Type B pancreatic cell (in vitro differentiated cells): ENCODE measurements at regions not wholly inside any gene's neighbourhood (a gene's known extent, or its start where the extent isn't known, plus 50 kb on each side); places are given as distances from the start of the nearest gene placed in this dataset.

Experiments
- DNase-seq: peaks from one replicate; pipeline ENCODE4 v3.0.0; 2021; ENCODE audit warnings: mixed read lengths; ENCODE audit not compliant: unreplicated experiment; ENCODE audit errors: extremely low spot score
- H3K27ac Mint-ChIP-seq: 2 replicates; pipeline ENCODE4 v1.8.0; 2021; ENCODE audit warnings: mild to moderate bottlenecking, mixed read lengths
- H3K27me3 Mint-ChIP-seq: 2 replicates; pipeline ENCODE4 v1.8.0; 2021; ENCODE audit warnings: mixed read lengths
- H3K36me3 Mint-ChIP-seq: 2 replicates; pipeline ENCODE4 v1.8.0; 2021; ENCODE audit warnings: mixed read lengths
- H3K4me1 Mint-ChIP-seq: one replicate; pipeline ENCODE4 v1.8.0; 2021; ENCODE audit warnings: mixed read lengths; ENCODE audit not compliant: unreplicated experiment
- H3K4me3 Mint-ChIP-seq: 2 replicates; pipeline ENCODE4 v1.8.0; 2021; ENCODE audit warnings: mild to moderate bottlenecking, mixed read lengths
- H3K9me3 Mint-ChIP-seq: 2 replicates; pipeline ENCODE4 v1.8.0; 2021; ENCODE audit warnings: mixed read lengths
- CTCF ChIP-seq: fragments of 200-600 bp; sonication (generic); conservative IDR thresholded peaks from 2 replicates; pipeline ENCODE4 v1.5.0; 2021; ENCODE audit warnings: antibody characterized with exemption, mild to moderate bottlenecking

GRCh38 chr5:110043025-110043424 is 353.3 kb downstream of the MAN2A1 start:
- H3K9me3 Mint-ChIP-seq: peaks cover 18% of the 10 kb centered on the region
- no peak for TF ChIP-seq CTCF
- no peak overlapping the region for H3K4me3 Mint-ChIP-seq
- H3K4me1 Mint-ChIP-seq: no peaks in the 10 kb centered on the region
- no peak for DNase-seq
- peaks cover 11% of the 10 kb centered on the region for H3K27me3 Mint-ChIP-seq
- no peaks in the 10 kb centered on the region for H3K36me3 Mint-ChIP-seq
- H3K27ac Mint-ChIP-seq: no peak overlapping the region

GRCh38 chr5:110045158-110045557 is 355.4 kb downstream of the MAN2A1 start:
- TF ChIP-seq CTCF: peak; percentile 35
- H3K27ac Mint-ChIP-seq: no peak overlapping the region
- peaks cover 14% of the 10 kb centered on the region for H3K9me3 Mint-ChIP-seq
- peaks cover 7% of the 10 kb centered on the region for H3K4me1 Mint-ChIP-seq
- no peaks in the 10 kb centered on the region for H3K36me3 Mint-ChIP-seq
- peaks cover 26% of the 10 kb centered on the region for H3K27me3 Mint-ChIP-seq
- no peak overlapping the region for H3K4me3 Mint-ChIP-seq
- no peak for DNase-seq

- TF ChIP-seq CTCF: no peak
- Mint-ChIP-seq H3K36me3 (no peaks in the 10 kb centered on the region), H3K9me3 (peaks cover 7% of the 10 kb centered on the region), H3K27me3 (peaks cover 36% of the 10 kb centered on the region), H3K27ac (no peak overlapping the region), H3K4me3 (no peak overlapping the region), H3K4me1 (peaks cover 7% of the 10 kb centered on the region)
- no peak for DNase-seq
Measured at GRCh38 chr5:110048491-110048890, 358.8 kb downstream of the MAN2A1 start.

GRCh38 chr5:110049816-110050215 is 360.1 kb downstream of the MAN2A1 start:
- peaks cover 46% of the 10 kb centered on the region for H3K27me3 Mint-ChIP-seq
- peaks cover 19% of the 10 kb centered on the region for H3K4me1 Mint-ChIP-seq
- DNase-seq: no peak
- H3K27ac Mint-ChIP-seq: no peak overlapping the region
- H3K36me3 Mint-ChIP-seq: no peaks in the 10 kb centered on the region
- H3K4me3 Mint-ChIP-seq: no peak overlapping the region
- peaks cover under 1% of the 10 kb centered on the region for H3K9me3 Mint-ChIP-seq
- TF ChIP-seq CTCF: no peak

GRCh38 chr5:110050640-110051345 is 361.1 kb downstream of the MAN2A1 start:
- DNase-seq: no peak
- no peaks in the 10 kb centered on the region for H3K9me3 Mint-ChIP-seq
- H3K4me1 Mint-ChIP-seq: peaks cover 20% of the 10 kb centered on the region
- TF ChIP-seq CTCF: no peak
- peaks cover 51% of the 10 kb centered on the region for H3K27me3 Mint-ChIP-seq
- H3K4me3 Mint-ChIP-seq: no peak overlapping the region
- no peaks in the 10 kb centered on the region for H3K36me3 Mint-ChIP-seq
- H3K27ac Mint-ChIP-seq: no peak overlapping the region
